Kidney capillary endothelial cell (primary cell): ENCODE measurements at regions not wholly inside any gene's neighbourhood (a gene's known extent, or its start where the extent isn't known, plus 50 kb on each side); places are given as distances from the start of the nearest gene placed in this dataset.
"Not testable (repeated sequence)": the region's sequence is repeated elsewhere in the genome, so short reads cannot be mapped to it uniquely, and the experiment has no call there.

ENCODE experiments used
- DNase-seq: peaks from one replicate; pipeline ENCODE4 v3.0.0-alpha.2; 2018; ENCODE audit warnings: low spot score

DNA sequence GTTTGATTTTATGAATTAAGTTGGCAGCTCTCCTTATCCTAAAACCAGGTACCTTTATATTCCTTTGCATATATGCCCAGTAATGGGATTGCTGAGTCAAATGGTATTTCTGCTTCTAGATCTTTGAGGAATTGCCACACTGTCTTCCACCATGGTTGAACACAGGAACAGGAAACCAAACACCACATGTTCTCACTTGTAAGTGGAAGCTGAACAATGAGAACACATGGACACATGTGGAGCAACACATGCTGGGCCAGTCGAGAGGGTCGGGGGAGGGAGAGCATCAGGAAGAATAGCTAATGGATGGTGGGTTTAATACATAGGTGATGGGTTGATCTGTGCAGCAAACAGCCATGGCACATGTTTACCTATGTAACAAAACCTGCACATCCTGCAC, 214.6 kb downstream of the BLID start:
- not testable (repeated sequence) for DNase-seq

- DNase-seq: no peak
These were observed 216.5 kb downstream of the BLID start for GRCh38 chr11:121899520-121899919.

- no peak for DNase-seq
These were observed 217.1 kb downstream of the BLID start for GRCh38 chr11:121898903-121899302.

- peak; percentile 13 for DNase-seq
These were observed 220.1 kb downstream of the BLID start for GRCh38 chr11:121895919-121896318.

GRCh38 chr11:121894581-121894980, 221.4 kb downstream of the BLID start:
- DNase-seq: no peak

- no peak for DNase-seq
These were observed 223.2 kb downstream of the BLID start for GRCh38 chr11:121892863-121893262.

- peak; percentile 72 for DNase-seq
These were observed 223.8 kb downstream of the BLID start for GRCh38 chr11:121892131-121892681.

DNA sequence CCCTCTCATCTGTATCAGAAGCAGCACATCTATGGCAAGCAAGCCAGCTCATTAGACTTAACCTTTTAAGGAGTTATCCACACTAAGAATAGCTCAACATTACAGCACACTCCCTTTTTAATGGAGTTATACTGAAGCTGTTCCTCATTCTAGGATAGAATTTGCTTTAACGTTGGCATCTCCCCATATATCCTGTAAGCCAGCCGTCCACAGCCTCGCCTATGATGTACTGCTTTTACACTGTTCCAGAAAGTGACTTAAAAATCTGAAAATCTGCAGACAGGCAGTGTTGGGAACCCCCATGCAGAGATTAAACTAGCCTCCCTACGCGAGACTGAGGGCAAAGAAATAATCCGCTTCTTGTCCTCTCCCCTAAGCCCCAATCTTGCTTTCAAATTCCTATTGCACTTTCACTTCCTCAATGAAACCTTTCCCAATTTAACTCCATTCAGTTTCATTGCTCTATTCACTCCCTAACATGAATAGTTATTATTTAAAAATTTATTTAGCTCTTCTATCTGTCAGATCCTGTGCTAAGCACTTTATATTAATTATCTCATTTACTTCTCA, 225.0 kb downstream of the BLID start:
- DNase-seq: no peak

GRCh38 chr11:121890377-121890776, 225.6 kb downstream of the BLID start:
- DNase-seq: no peak

GRCh38 chr11:121889931-121890330, 226.1 kb downstream of the BLID start:
- DNase-seq: no peak

- no peak for DNase-seq
These were observed 226.8 kb downstream of the BLID start for GRCh38 chr11:121889186-121889585.

- DNase-seq: no peak
These were observed 227.9 kb downstream of the BLID start for GRCh38 chr11:121887976-121888557.

GRCh38 chr11:121887569-121887968, 228.4 kb downstream of the BLID start:
- no peak for DNase-seq

DNA sequence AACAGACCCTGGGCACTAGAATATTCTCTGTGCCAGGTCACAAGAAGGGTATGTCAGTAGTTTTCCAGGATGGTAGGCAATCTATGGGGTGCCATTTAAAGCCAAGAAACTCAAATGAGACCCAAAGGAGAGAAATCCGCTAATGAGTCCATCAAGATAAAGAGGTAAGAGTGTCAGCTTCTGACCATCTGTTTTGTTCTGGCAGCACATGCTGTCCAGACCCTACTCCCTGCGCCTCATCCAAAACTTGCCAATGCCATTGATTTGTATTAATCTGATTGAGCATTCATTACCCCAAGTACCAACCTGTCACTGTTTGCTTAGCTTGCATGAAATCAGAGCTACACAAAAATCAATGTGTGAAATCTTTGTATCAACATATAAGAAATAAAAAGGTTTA, 229.0 kb downstream of the BLID start:
- no peak for DNase-seq

DNA sequence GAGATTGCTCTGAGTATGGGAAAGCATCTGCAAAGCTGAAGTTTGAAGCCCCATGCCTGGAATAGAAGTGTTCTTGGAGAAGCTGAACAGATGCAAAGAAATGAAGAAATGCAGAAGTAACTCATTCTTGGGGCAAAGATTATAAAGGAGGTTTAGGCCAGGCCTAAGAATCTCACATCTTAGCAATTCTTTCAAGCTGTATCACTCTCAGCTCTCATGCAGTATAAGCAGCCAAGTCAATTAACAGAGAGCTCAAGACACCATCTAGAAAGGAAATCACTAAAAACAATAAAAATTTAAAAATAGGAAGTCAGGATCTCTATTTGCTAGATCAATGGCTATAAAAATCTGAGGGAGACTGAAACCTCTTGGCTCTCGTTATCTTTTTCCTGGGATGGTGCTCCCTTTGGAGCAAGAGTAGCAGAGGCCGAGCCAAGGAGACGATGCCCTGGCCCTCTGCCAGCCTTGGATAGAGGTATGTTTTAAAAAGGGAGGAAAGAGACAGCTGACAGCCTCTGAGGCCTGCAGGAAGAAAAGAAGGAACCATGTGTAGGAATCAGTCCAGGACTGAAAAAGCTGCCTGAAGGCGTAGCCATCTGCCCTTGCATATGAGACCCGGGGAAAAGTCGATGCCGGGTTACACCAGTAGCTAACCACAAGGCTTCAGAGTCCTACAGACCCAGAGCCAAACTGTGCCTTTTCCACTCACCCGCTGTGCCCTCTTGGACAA, 229.8 kb downstream of the BLID start:
- no peak for DNase-seq

GRCh38 chr11:121884626-121885025, 231.4 kb downstream of the BLID start:
- DNase-seq: no peak

- no peak for DNase-seq
These were observed 234.2 kb downstream of the BLID start for GRCh38 chr11:121881806-121882205.

DNA sequence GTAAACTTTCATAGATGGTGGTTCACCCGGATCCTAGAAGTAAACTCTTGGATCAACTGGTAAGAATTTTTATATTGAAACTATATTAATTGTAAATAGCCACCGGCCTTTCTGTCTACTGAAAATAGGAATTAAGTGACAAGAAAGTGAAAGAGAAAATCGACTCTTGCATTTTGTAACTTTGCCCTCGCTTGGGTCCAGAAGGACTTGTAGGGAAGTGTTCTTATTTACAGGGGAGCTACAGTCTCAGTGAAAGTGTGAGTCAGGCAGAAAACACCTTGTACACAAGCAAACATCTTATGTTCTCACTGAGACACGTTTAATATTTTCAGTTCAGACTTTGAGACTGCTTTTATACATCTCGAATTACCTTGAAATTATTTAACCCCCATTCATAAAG, 238.9 kb downstream of the BLID start:
- DNase-seq: no peak

DNA sequence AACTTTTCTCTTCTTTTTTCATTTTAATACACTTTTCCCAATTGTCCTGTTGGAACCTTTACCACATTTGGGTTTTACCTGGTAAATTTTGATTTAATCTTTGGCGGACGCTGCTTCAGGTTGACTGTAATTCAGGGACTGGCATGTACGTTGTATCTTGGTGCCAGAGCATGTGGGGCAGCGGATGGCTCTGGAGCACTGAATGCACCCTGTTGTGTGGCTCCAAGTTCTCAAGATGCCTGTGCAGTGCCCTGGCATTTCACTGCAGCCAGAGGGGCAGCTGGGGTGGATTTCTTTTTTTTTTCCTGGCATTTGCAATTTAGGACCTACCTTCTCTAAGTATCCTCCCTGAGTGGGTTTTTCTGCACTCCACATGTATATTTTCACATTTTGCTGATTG, 242.2 kb downstream of the BLID start:
- DNase-seq: no peak

GRCh38 chr11:121872356-121872755, 243.7 kb downstream of the BLID start:
- no peak for DNase-seq

GRCh38 chr11:121870206-121871045, 245.6 kb downstream of the BLID start:
- no peak for DNase-seq

- DNase-seq: no peak
These were observed 246.5 kb downstream of the BLID start for GRCh38 chr11:121869478-121869877.
